GM12865 (cell line): ENCODE measurements at regions not wholly inside any gene's neighbourhood (a gene's known extent, or its start where the extent isn't known, plus 50 kb on each side); places are given as distances from the start of the nearest gene placed in this dataset.

ENCODE experiments used
- DNase-seq: peaks from one replicate; pipeline ENCODE4 v3.0.0; 2010; ENCODE audit warnings: low read depth
- H3K4me3 ChIP-seq: 2 replicates; pipeline ENCODE4 v1.5.1; 2011; ENCODE audit warnings: mild to moderate bottlenecking, low read depth, low read length, control low read depth
- TF ChIP-seq, protein P1 (sequence below): IDR thresholded peaks from 2 replicates; pipeline ENCODE4 v1.5.1; 2011; ENCODE audit warnings: low read length, control low read depth, low read depth, inconsistent platforms; ENCODE audit not compliant: insufficient read depth; ENCODE audit errors: missing control alignments

DNA sequence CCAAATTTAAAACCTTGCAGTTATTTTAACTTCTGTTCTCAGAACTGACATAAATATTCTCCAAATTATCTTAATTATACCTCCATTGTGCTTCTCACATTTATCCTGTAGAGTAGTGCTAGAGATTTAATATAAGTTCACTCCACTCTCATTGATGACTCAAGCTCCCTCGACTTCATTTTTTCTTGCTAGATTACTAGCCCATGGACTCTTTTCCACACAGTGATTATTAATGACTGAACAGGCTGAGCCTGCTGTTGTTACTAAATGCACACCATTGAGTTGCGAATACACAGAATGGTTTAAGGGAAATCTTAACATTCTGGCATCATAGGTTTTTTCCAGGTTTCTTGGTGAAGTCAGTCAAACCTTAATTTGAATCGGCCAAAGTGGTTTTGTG lies 179.5 kb upstream of the AKR1E2 start:
- DNase-seq, result no peak
- TF ChIP-seq, protein P1, sequence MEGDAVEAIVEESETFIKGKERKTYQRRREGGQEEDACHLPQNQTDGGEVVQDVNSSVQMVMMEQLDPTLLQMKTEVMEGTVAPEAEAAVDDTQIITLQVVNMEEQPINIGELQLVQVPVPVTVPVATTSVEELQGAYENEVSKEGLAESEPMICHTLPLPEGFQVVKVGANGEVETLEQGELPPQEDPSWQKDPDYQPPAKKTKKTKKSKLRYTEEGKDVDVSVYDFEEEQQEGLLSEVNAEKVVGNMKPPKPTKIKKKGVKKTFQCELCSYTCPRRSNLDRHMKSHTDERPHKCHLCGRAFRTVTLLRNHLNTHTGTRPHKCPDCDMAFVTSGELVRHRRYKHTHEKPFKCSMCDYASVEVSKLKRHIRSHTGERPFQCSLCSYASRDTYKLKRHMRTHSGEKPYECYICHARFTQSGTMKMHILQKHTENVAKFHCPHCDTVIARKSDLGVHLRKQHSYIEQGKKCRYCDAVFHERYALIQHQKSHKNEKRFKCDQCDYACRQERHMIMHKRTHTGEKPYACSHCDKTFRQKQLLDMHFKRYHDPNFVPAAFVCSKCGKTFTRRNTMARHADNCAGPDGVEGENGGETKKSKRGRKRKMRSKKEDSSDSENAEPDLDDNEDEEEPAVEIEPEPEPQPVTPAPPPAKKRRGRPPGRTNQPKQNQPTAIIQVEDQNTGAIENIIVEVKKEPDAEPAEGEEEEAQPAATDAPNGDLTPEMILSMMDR, result no peak
- no peak overlapping the region for H3K4me3 ChIP-seq

DNA sequence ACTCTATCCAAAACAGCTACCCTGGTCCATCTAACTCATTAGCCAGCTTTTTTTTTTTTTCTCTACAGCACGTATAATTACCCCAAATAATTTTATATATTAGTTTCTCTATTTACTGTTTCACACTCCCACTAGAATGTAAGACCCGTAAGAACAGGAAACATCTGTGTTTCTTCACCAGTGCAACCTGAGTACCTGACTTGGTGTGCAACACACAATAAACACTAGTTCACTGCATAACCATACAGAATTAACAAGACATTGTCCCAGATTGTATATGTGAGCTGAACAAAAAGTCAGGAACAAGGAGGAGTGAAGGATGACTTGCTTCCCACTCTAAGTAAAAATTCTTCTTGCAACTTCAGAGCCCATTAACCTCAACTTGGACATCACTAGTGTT lies 180.2 kb upstream of the AKR1E2 start:
- no peak overlapping the region for H3K4me3 ChIP-seq
- TF ChIP-seq, protein P1, result no peak
- DNase-seq, result no peak

DNA sequence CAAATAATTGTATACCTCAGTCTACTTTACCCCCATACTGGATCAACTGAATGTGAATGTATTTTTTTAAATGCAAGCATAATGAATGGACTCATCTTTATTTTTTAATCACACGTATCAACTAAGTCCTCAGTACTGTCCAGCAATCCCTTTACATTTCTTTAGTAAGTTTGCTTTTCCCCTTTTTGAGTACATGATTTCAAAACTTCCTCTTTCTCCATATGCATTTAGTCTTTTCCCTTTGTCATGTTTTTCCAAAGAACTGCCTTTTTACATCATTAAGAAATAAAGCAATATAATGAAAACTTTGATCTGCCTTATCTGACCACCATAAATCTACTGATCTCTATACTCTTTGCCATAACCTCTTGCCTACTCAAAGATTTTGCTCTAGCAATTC lies 182.5 kb upstream of the AKR1E2 start:
- TF ChIP-seq, protein P1, result no peak
- no peak for DNase-seq
- H3K4me3 ChIP-seq, result no peak overlapping the region

DNA sequence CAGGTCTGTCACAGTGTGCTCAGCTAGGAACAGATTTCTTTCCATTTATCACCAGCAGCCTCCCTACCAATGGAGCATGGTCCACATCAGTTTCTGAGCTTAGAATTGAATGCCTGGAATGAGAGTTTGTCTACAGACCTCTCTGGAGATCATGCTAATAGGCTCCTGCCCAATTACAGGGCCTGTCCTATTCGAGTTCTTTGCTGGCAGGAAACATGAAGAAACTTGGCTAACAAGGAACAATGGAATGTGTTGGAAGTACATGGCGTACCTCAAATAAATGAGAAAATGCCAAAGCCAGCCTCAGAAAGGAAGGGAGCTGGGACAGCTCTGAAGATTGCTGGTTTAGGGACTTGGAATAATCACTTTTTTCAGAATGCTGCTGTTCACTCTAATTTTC lies 186.0 kb upstream of the AKR1E2 start:
- no peak for DNase-seq
- no peak overlapping the region for H3K4me3 ChIP-seq
- TF ChIP-seq, protein P1, result no peak

DNA sequence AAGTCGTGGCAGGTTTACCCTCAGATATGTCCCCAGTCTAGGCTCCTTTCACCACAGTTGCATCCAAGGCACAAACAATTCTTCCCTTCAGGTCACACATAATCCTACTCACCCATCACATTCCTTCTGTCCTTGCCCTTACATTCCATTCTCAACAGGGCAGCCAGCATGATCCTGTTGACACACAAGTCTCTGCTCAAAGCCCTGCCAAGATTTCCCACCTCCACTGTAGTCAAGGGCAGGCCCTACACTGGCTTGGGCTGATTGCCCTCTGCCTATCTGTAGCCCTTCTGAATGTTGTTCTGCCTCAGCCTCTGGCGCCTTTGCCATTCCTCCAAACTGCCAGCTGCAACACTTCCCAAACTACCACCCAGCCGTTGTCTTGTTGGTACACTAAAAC lies 187.9 kb upstream of the AKR1E2 start:
- TF ChIP-seq, protein P1, result no peak
- no peak overlapping the region for H3K4me3 ChIP-seq
- no peak for DNase-seq

DNA sequence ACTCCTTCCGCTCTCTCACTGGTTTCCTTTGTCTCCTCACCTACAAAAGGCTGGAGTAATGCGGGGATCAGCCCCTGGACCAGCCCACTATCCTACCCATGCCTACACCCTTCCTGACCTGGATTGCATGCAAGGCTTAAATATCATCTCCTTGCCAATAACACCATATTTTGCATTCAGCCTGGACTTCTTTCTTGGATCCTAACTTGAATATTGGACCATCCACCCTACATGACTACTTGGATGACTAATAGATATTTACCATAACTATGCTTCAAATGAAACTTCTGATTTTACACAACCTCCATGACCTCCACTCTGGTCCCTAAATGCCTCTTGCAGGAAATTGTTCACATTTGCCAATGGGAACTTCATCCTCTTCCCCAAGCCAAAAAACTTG lies 188.3 kb upstream of the AKR1E2 start:
- no peak for DNase-seq
- TF ChIP-seq, protein P1, result no peak
- H3K4me3 ChIP-seq, result no peak overlapping the region

DNA sequence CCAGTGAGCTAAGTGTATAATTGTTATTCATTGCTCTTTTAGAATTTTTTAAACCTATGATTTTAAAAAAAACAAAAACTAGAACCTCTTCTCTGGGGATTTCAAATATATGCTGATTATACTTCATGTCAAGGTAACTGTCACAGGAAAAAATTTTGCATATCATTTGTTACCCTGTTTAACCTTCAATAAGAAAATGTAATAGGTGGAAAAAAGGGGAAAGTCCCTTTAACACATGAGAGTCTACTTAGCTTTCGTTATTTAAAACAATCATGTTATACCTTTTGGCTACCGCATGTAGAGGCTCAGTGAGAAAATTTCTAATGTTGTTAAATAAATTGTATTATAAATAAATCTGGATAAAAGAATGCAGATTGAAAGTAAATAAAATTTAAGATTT lies 190.1 kb upstream of the AKR1E2 start:
- no peak overlapping the region for H3K4me3 ChIP-seq
- TF ChIP-seq, protein P1, result no peak
- no peak for DNase-seq
